ENCODE measurements at regions not wholly inside any gene's neighbourhood (a gene's known extent, or its start where the extent isn't known, plus 50 kb on each side); places are given as distances from the start of the nearest gene placed in this dataset.

GRCh38 chr1:222335586-222335985 is 212.3 kb downstream of the HHIPL2 start:
- H3K36me3 ChIP-seq (ENCODE audit: control insufficient read depth in 2 of 2, insufficient read depth in 1 of 2, low read length in 2 of 2): no peaks in the 10 kb centered on the region
- H3K4me1 ChIP-seq (ENCODE audit: control insufficient read depth, insufficient read depth, low read length): no peaks in the 10 kb centered on the region
- TF ChIP-seq ZNF341 (tag by site-specific recombination; IDR thresholded peaks at IDR 0.05; ENCODE audit: low read depth) (no peak), ZNF350 (tag by site-specific recombination; IDR thresholded peaks at IDR 0.05) (no peak), SALL2 (tag by site-specific recombination; IDR thresholded peaks at IDR 0.05; ENCODE audit: borderline replicate concordance) (no peak), KLF8 (tag by site-specific recombination; IDR thresholded peaks at IDR 0.05) (no peak), ZNF211 (tag by site-specific recombination; IDR thresholded peaks at IDR 0.05; ENCODE audit: low read depth) (no peak), ZNF23 (tag by site-specific recombination; IDR thresholded peaks at IDR 0.05; ENCODE audit: borderline replicate concordance) (no peak), ZSCAN4 (tag by site-specific recombination; IDR thresholded peaks at IDR 0.05) (no peak), ZNF660 (tag by site-specific recombination; IDR thresholded peaks at IDR 0.05) (no peak), ELK4 (IDR thresholded peaks at IDR 0.05; ENCODE audit: borderline replicate concordance, low read depth, low read length) (no peak), HIC1 (tag by site-specific recombination; IDR thresholded peaks at IDR 0.05) (no peak), GLI4 (tag by site-specific recombination; IDR thresholded peaks at IDR 0.05) (no peak), ZNF19 (tag by site-specific recombination; IDR thresholded peaks at IDR 0.05; ENCODE audit: low read depth) (no peak), ZNF280C (tag by site-specific recombination; IDR thresholded peaks at IDR 0.05) (no peak), MZF1 (tag by site-specific recombination; IDR thresholded peaks at IDR 0.05; ENCODE audit: borderline replicate concordance) (no peak)
- ChIA-PET POLR2A (no interaction called here), CTCF (no interaction called here)
- no peak overlapping the region for H3K27ac ChIP-seq (ENCODE audit: extremely low read depth, low read depth, low read length)
- H3K4me3 ChIP-seq (ENCODE audit: low read depth, low read length): no peak overlapping the region
- H3K9me3 ChIP-seq (ENCODE audit: control insufficient read depth, insufficient read depth, low read depth, low read length): no peaks in the 10 kb centered on the region

- POLR2A ChIA-PET: no interaction called here
- H3K4me1 ChIP-seq (ENCODE audit: control insufficient read depth, insufficient read depth, low read length): no peaks in the 10 kb centered on the region
- H3K9me3 ChIP-seq (ENCODE audit: control insufficient read depth, insufficient read depth, low read depth, low read length): no peaks in the 10 kb centered on the region
- H3K36me3 ChIP-seq (ENCODE audit: control insufficient read depth in 2 of 2, insufficient read depth in 1 of 2, low read length in 2 of 2): no peaks in the 10 kb centered on the region
- CTCF ChIA-PET: no interaction called here
- H3K4me3 ChIP-seq (ENCODE audit: low read depth, low read length): no peak overlapping the region
- no peak overlapping the region for H3K27ac ChIP-seq (ENCODE audit: extremely low read depth, low read depth, low read length)
- TF ChIP-seq ZBTB21 (tag by site-specific recombination; IDR thresholded peaks at IDR 0.05) (no peak), ZBTB48 (tag by site-specific recombination; IDR thresholded peaks at IDR 0.05) (no peak), ZBTB49 (tag by site-specific recombination; IDR thresholded peaks at IDR 0.05; ENCODE audit: low read depth) (no peak), ZNF664 (tag by site-specific recombination; IDR thresholded peaks at IDR 0.05) (no peak), ZNF791 (tag by site-specific recombination; IDR thresholded peaks at IDR 0.05) (no peak), ZNF16 (tag by site-specific recombination; IDR thresholded peaks at IDR 0.05; ENCODE audit: low read depth) (no peak), IKZF3 (tag by site-specific recombination; IDR thresholded peaks at IDR 0.05) (no peak), ZNF692 (tag by site-specific recombination; IDR thresholded peaks at IDR 0.05) (no peak)
Measured at GRCh38 chr1:222334026-222334680, 213.8 kb downstream of the HHIPL2 start.

All from HEK293 (cell line).